ENCODE measurements at regions not wholly inside any gene's neighbourhood (a gene's known extent, or its start where the extent isn't known, plus 50 kb on each side); places are given as distances from the start of the nearest gene placed in this dataset.

GRCh38 chrX:98350940-98351339, 1467.2 kb downstream of the RPA4 start:
- no peak for DNase-seq (ENCODE audit: low spot score in 2 of 2)
- no peaks in the 10 kb centered on the region for H3K9me3 ChIP-seq
- no peaks in the 10 kb centered on the region for H3K27me3 ChIP-seq
- TF ChIP-seq POLR2A (IDR thresholded peaks at IDR 0.05) (no peak), EP300 (IDR thresholded peaks at IDR 0.05) (no peak), CTCF (IDR thresholded peaks at IDR 0.05) (no peak), POLR2AphosphoS5 (IDR thresholded peaks at IDR 0.05) (no peak)
- H3K36me3 ChIP-seq: no peaks in the 10 kb centered on the region
- H3K4me1 ChIP-seq: no peaks in the 10 kb centered on the region
- H3K4me3 ChIP-seq: no peak overlapping the region
- H3K27ac ChIP-seq: no peak overlapping the region

- Histone ChIP-seq H3K27ac (no peak overlapping the region), H3K36me3 (no peaks in the 10 kb centered on the region), H3K4me3 (no peak overlapping the region), H3K4me1 (no peaks in the 10 kb centered on the region), H3K9me3 (no peaks in the 10 kb centered on the region), H3K27me3 (no peaks in the 10 kb centered on the region)
- DNase-seq (ENCODE audit: low spot score in 2 of 2): no peak
- TF ChIP-seq POLR2AphosphoS5 (IDR thresholded peaks at IDR 0.05) (no peak), CTCF (IDR thresholded peaks at IDR 0.05) (no peak), POLR2A (IDR thresholded peaks at IDR 0.05) (no peak), EP300 (IDR thresholded peaks at IDR 0.05) (no peak)
These were observed 1473.4 kb downstream of the RPA4 start for GRCh38 chrX:98357146-98357545.

GRCh38 chrX:98362630-98363029, 1478.9 kb downstream of the RPA4 start:
- DNase-seq (ENCODE audit: low spot score in 2 of 2): no peak
- H3K9me3 ChIP-seq: no peaks in the 10 kb centered on the region
- H3K4me3 ChIP-seq: no peak overlapping the region
- H3K27me3 ChIP-seq: no peaks in the 10 kb centered on the region
- H3K27ac ChIP-seq: no peak overlapping the region
- H3K4me1 ChIP-seq: no peaks in the 10 kb centered on the region
- no peaks in the 10 kb centered on the region for H3K36me3 ChIP-seq
- TF ChIP-seq CTCF (IDR thresholded peaks at IDR 0.05) (no peak), POLR2AphosphoS5 (IDR thresholded peaks at IDR 0.05) (no peak), POLR2A (IDR thresholded peaks at IDR 0.05) (no peak), EP300 (IDR thresholded peaks at IDR 0.05) (no peak)

- no peak for DNase-seq (ENCODE audit: low spot score in 2 of 2)
- Histone ChIP-seq H3K27ac (no peak overlapping the region), H3K27me3 (no peaks in the 10 kb centered on the region), H3K4me3 (no peak overlapping the region), H3K4me1 (no peaks in the 10 kb centered on the region), H3K9me3 (no peaks in the 10 kb centered on the region), H3K36me3 (no peaks in the 10 kb centered on the region)
- WGBS: 71% methylated on average over 2 of the region's 2 CpGs
- TF ChIP-seq CTCF (IDR thresholded peaks at IDR 0.05) (no peak), EP300 (IDR thresholded peaks at IDR 0.05) (no peak), POLR2AphosphoS5 (IDR thresholded peaks at IDR 0.05) (no peak), POLR2A (IDR thresholded peaks at IDR 0.05) (no peak)
These were observed 1488.3 kb downstream of the RPA4 start for GRCh38 chrX:98371994-98372393.

- Histone ChIP-seq H3K36me3 (no peaks in the 10 kb centered on the region), H3K4me3 (no peak overlapping the region), H3K27ac (no peak overlapping the region), H3K4me1 (no peaks in the 10 kb centered on the region), H3K27me3 (no peaks in the 10 kb centered on the region), H3K9me3 (no peaks in the 10 kb centered on the region)
- 79% methylated on average over 3 of the region's 3 CpGs for WGBS
- DNase-seq (ENCODE audit: low spot score in 2 of 2): no peak
- no peak for TF ChIP-seq POLR2AphosphoS5 (IDR thresholded peaks at IDR 0.05)
- no peak for TF ChIP-seq CTCF (IDR thresholded peaks at IDR 0.05)
- TF ChIP-seq EP300 (IDR thresholded peaks at IDR 0.05): no peak
- TF ChIP-seq POLR2A (IDR thresholded peaks at IDR 0.05): no peak
These were observed 1495.4 kb downstream of the RPA4 start for GRCh38 chrX:98379134-98379533.

Data from suprapubic skin (tissue), 4 donors.